Astrocyte of the cerebellum (primary cell): ENCODE measurements at regions not wholly inside any gene's neighbourhood (a gene's known extent, or its start where the extent isn't known, plus 50 kb on each side); places are given as distances from the start of the nearest gene placed in this dataset.

ENCODE experiments used
- DNase-seq: peaks from one replicate; pipeline ENCODE4 v3.0.0-alpha.2; 2011; ENCODE audit warnings: low read depth
- H3K4me3 ChIP-seq: 2 replicates; pipeline ENCODE4 v1.5.1; 2011; ENCODE audit warnings: mild to moderate bottlenecking, low read depth, low read length, moderate library complexity
- CTCF ChIP-seq: IDR thresholded peaks from 2 replicates; pipeline ENCODE4 v1.5.1; 2012; ENCODE audit warnings: low read length, low read depth, moderate library complexity, mild to moderate bottlenecking; ENCODE audit errors: missing control alignments
- in situ Hi-C: cut with HindIII; loops from 2 replicates; pipeline ENCODE4 v1.10.0; 2017; ENCODE audit warnings: low sequenced_read_pairs

GRCh38 chr4:14726877-14727361 lies 275.4 kb upstream of the CPEB2 start:
- in situ Hi-C loops = no loop called here
- TF ChIP-seq CTCF = no peak
- no peak overlapping the region for H3K4me3 ChIP-seq
- DNase-seq = peak; percentile 28

GRCh38 chr4:14729282-14730000 lies 272.8 kb upstream of the CPEB2 start:
- in situ Hi-C loops = no loop called here
- DNase-seq = no peak
- H3K4me3 ChIP-seq = no peak overlapping the region
- TF ChIP-seq CTCF = no peak

GRCh38 chr4:14742054-14742453 lies 260.2 kb upstream of the CPEB2 start:
- in situ Hi-C loops = no loop called here
- no peak for DNase-seq
- no peak overlapping the region for H3K4me3 ChIP-seq
- no peak for TF ChIP-seq CTCF

GRCh38 chr4:14743172-14743571 lies 259.1 kb upstream of the CPEB2 start:
- TF ChIP-seq CTCF = no peak
- no peak overlapping the region for H3K4me3 ChIP-seq
- DNase-seq = no peak
- in situ Hi-C loops = no loop called here

GRCh38 chr4:14743601-14744000 lies 258.7 kb upstream of the CPEB2 start:
- no peak for TF ChIP-seq CTCF
- no peak overlapping the region for H3K4me3 ChIP-seq
- in situ Hi-C loops = no loop called here
- peak; percentile 78 for DNase-seq

GRCh38 chr4:14744346-14744745 lies 257.9 kb upstream of the CPEB2 start:
- in situ Hi-C loops = no loop called here
- H3K4me3 ChIP-seq = no peak overlapping the region
- DNase-seq = peak; percentile 22
- TF ChIP-seq CTCF = no peak
